ENCODE measurements at regions not wholly inside any gene's neighbourhood (a gene's known extent, or its start where the extent isn't known, plus 50 kb on each side); places are given as distances from the start of the nearest gene placed in this dataset.

GRCh38 chr3:190996181-190996775, 133.8 kb upstream of the GMNC start:
- TF ChIP-seq CTCF (IDR thresholded peaks at IDR 0.05; ENCODE audit: control insufficient read depth, insufficient read depth, low read depth, low read length, missing control alignments): no peak
- no peak overlapping the region for H3K4me3 ChIP-seq (ENCODE audit: control insufficient read depth, low read depth, low read length)
- DNase-seq (ENCODE audit: low read depth): no peak

DNA sequence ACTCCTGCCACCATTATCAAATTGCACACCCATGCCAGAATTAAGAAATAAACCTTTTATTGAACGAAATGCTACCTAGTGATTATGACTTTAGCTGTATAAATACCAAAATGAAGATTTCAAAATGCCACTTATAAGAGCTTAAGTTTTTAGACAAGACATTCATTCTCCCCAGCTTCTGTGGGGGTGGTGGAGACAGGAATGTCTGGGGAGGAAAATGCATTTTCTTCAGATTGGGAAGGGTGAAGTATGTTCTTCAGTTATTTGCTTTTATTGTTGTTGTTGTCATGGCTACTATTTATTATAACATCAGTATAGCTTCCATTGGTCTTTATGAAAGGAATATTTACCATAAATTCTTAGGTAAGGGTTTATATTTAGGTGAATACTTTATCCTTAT, 132.7 kb upstream of the GMNC start:
- no peak overlapping the region for H3K4me3 ChIP-seq (ENCODE audit: control insufficient read depth, low read depth, low read length)
- no peak for TF ChIP-seq CTCF (IDR thresholded peaks at IDR 0.05; ENCODE audit: control insufficient read depth, insufficient read depth, low read depth, low read length, missing control alignments)
- DNase-seq (ENCODE audit: low read depth): no peak

DNA sequence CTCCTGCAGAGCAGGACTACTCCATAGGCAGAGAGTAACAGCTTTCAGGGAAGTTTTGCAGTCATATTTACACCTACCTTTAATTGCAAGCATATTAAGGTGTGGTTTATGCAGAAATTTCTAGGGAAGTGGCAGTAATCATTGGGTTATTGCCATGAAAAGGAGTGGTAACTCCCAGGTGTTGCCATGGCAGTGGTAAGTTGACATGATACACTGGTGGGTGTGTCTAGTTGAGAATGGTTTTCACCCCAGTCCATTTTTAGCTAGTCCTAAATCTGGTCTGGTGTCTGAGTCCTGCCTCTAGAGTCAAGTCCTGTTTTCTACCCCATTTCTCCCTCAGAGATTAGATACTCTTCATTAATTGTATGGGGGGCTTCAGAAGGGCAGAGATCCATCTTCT, 128.4 kb upstream of the GMNC start:
- DNase-seq (ENCODE audit: low read depth): no peak
- no peak for TF ChIP-seq CTCF (IDR thresholded peaks at IDR 0.05; ENCODE audit: control insufficient read depth, insufficient read depth, low read depth, low read length, missing control alignments)

DNA sequence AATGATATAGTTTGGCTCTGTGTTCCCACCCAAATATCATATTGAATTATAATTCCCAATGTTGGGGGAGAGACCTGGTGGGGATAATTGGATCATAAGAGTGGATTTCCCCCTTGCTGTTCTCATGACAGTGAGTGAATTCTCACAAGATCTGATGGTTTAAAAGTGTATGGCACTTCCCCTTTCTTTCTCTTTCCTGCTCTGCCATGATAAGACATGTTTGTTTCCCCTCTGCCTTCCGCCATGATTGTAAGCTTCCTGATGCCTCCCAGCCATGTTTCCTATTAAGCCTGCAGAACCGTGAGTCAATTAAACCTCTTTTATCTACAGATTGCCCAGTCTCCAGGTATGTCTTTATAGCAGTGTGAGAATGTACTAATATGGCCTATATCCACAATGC, 126.7 kb upstream of the GMNC start:
- no peak for TF ChIP-seq CTCF (IDR thresholded peaks at IDR 0.05; ENCODE audit: control insufficient read depth, insufficient read depth, low read depth, low read length, missing control alignments)
- H3K4me3 ChIP-seq (ENCODE audit: control insufficient read depth, low read depth, low read length): no peak overlapping the region
- DNase-seq (ENCODE audit: low read depth): no peak

More for the DNA sequence above, 128.4 kb upstream of the GMNC start:
- no peak overlapping the region for H3K4me3 ChIP-seq (ENCODE audit: control insufficient read depth, low read depth, low read length)

DNA sequence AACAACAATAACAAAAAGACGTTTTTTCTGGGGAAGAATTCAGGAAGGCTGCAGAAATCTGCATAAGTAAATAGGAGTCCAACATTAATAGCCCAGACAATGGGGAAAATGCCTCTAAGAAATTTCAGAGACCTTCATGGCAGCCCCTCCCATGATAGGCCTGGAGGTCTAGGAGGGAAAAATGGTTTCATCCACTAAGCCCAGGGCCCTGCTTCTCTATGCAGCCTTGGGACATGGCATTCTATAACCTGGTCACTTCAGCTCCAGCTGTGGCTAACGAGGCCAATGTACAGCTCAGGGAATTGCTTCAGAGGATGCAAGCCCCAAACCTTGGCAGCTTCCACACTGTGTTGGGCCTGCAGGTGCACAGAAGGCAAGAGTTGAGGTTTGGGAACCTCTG, 125.6 kb upstream of the GMNC start:
- no peak overlapping the region for H3K4me3 ChIP-seq (ENCODE audit: control insufficient read depth, low read depth, low read length)
- no peak for DNase-seq (ENCODE audit: low read depth)
- no peak for TF ChIP-seq CTCF (IDR thresholded peaks at IDR 0.05; ENCODE audit: control insufficient read depth, insufficient read depth, low read depth, low read length, missing control alignments)

DNA sequence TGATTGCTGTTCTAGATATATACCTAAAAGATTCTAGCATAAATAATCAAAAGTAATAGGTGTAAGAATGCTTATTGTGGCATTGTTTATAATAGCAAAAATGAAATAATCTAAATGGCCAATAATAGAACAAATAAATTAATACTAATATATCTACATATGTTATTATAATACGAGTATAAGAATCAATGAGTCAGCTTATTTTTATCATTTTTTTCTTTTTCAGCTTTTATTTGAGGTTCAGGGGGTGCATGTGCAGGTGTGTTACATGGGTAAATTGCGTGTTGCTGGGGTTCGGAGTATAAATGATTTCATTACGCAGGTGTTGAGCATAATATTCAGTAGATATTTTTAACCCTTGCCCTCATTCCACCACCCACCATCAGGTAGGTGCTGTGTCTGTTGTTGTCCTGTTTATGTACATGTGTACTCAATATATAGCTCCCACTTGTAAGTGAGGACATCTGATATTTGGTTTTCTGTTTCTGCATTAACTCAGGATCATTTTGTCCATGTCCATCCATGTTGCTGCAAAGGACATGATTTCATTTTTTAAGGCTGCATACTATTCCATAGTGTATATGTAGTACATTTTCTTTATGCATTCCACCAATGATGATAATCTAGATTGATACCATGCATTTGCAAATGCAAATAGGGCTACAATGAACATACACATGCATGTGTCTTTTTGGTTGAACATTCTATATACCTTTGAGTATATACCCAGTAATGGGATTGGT, 122.2 kb upstream of the GMNC start:
- no peak for TF ChIP-seq CTCF (IDR thresholded peaks at IDR 0.05; ENCODE audit: control insufficient read depth, insufficient read depth, low read depth, low read length, missing control alignments)
- no peak overlapping the region for H3K4me3 ChIP-seq (ENCODE audit: control insufficient read depth, low read depth, low read length)
- no peak for DNase-seq (ENCODE audit: low read depth)
